Omental fat pad (tissue), 3 donors: ENCODE measurements at regions not wholly inside any gene's neighbourhood (a gene's known extent, or its start where the extent isn't known, plus 50 kb on each side); places are given as distances from the start of the nearest gene placed in this dataset.

Source experiments
- ATAC-seq: fragments of 150-250 bp; one replicate; pipeline ENCODE4 v1.9.1; 2016; ENCODE audit warnings: mild to moderate bottlenecking, moderate library complexity; ENCODE audit not compliant: low FRiP score
- DNase-seq: peaks from one replicate; pipeline ENCODE4 v3.0.0-alpha.2; 2019; ENCODE audit warnings: low spot score
- TF ChIP-seq, protein P1 (sequence below), 3 donors: fragments of 450-650 bp; IDR thresholded peaks; one replicate each; pipeline ENCODE4 v1.5.1; 2016 to 2017; ENCODE audit warnings: antibody characterized with exemption in 3 of 3, mild to moderate bottlenecking in 3 of 3, moderate library complexity in 2 of 3

DNA sequence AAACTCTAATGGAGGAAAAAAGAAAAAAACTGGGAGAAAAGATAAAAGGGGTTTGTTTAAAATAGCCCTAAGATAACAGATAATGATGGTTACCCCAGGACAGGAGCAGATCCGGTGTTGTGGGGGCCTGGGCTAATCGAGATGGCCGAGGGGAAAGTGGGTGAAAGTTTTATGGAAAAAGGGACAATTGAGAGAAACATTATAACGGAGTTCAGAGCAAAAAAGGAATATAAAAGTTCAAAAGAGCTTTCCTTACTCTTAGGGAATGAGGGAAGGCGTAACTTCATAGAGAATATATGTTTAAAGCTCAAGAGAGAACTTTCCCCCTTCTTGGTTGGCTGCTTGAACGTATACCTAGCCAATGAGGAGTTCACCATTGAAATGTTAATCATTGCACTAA lies 131.4 kb downstream of the BAMBI start:
- TF ChIP-seq, protein P1, sequence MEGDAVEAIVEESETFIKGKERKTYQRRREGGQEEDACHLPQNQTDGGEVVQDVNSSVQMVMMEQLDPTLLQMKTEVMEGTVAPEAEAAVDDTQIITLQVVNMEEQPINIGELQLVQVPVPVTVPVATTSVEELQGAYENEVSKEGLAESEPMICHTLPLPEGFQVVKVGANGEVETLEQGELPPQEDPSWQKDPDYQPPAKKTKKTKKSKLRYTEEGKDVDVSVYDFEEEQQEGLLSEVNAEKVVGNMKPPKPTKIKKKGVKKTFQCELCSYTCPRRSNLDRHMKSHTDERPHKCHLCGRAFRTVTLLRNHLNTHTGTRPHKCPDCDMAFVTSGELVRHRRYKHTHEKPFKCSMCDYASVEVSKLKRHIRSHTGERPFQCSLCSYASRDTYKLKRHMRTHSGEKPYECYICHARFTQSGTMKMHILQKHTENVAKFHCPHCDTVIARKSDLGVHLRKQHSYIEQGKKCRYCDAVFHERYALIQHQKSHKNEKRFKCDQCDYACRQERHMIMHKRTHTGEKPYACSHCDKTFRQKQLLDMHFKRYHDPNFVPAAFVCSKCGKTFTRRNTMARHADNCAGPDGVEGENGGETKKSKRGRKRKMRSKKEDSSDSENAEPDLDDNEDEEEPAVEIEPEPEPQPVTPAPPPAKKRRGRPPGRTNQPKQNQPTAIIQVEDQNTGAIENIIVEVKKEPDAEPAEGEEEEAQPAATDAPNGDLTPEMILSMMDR (IDR thresholded peaks at IDR 0.05), result no peak
- DNase-seq (no peak), ATAC-seq (no peak)

DNA sequence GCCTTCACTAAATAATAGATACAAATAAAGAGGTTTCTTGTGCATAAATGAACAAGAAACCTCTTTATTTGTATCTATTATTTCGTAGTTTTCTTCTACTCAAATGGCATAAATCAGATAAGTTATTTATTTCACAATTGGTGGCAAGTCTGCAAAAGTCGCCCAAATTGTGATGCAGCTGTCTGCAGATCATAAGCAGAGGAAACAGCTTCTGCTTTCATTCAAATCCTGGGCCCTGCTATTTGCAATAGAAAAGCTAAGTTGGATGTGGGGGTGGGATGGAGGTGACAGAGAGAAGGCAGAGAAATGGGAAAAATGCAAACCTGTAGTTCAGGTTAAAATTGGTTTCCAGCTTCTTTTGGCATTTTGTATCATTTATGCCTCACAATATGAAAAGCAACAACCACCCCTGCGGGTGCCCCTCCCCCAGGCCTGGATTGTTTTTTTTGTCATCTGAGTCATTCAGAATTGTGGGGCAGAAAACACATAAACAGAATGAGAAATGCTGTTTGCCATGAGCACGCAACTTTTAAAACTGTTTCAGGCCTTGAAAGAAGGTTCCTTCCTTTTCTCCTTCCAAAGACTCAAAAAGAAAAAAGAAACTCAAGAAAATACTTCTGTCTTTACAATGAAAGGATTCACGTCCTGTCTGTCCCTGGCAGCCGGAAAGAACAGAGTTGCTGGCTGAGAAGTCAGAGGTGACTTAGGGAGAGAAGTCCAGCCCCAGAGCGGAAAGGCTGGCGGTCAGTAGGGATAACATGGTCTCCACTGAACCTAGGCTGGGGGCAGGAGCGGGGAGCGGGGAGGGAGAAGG lies 132.9 kb downstream of the BAMBI start:
- no peak for DNase-seq
- TF ChIP-seq, protein P1 (IDR thresholded peaks at IDR 0.05), result no peak
- ATAC-seq, result no peak

DNA sequence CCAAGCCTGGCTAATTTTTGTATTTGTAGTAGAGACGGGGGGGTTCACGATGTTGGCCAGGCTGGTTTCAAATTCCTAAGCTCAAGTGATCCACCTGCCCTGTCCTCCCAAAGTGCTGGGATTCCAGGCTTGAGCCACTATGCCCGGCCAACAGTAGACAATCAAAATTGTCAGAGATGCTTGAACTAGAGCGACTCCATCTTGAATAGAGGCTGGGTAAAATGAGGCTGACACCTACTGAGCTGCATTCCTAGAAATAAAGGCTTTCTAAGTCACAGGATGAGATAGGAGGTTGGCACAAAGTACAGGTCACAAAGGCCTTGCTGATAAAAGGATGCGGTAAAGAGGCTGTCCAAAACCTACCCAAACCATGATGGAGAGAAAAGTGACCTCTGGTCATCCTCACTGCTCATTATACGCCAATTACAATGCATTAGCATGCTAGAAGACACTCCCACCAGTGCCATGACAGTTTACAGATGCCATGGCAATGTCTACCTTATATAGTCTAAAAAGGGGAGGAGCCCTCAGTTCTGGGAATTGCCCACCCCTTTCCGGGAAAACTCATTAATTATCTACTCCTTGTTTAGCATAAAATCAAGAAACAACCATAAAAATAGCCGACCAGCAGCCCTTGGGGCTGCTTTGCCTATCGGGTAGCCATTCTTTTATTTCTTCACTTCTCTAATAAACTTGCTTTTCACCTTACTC lies 134.5 kb downstream of the BAMBI start:
- no peak for DNase-seq
- TF ChIP-seq, protein P1 (IDR thresholded peaks at IDR 0.05), result no peak
- ATAC-seq, result no peak

DNA sequence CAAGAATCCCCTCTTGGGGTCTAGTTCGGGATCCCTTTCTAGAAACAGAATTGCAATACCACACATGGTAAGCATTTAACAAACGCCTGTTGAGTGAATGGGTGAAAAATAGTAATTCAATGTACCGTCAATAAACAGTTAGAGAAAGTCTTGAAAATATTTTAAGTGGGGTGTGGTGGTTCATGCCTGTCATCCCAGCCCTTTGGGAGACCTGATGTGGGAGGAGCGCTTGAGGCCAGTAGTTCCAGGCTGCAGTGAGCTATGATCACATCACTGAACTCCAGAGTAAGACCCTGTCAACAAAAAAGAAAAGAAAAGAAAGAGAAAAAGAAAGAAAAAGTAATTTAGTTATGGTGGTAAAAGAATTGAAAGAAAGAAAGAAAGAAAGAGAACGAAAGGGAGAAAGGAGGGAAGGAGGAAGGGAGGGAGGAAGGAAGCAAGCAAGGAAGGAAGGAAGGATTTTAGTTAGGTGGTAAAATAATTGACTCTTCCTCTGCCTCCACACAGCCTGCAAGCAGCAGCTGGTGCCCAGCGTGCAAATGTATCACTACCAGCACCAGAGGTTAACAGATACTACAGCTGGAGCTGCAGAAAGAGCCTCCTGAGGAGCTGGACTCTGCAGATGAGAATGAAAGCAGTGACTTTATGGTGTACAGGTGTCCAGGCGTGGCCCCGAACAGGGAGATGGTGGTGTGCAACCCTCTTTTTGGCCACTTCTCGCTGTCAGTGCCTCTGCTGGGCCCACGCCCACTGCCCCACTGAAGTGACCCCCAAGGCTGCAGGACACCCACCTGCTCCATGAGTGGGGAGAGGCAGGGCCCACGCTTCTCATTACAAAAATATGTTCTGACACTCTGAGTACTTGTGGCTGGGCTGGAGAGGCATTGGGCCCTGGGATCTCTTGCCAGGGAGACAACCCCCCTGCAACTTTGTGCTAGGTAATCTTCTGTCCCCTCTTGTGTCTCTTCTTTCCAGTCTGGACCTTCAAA lies 135.4 kb downstream of the BAMBI start:
- no peak for ATAC-seq
- TF ChIP-seq, protein P1 (IDR thresholded peaks at IDR 0.05), result no peak

DNA sequence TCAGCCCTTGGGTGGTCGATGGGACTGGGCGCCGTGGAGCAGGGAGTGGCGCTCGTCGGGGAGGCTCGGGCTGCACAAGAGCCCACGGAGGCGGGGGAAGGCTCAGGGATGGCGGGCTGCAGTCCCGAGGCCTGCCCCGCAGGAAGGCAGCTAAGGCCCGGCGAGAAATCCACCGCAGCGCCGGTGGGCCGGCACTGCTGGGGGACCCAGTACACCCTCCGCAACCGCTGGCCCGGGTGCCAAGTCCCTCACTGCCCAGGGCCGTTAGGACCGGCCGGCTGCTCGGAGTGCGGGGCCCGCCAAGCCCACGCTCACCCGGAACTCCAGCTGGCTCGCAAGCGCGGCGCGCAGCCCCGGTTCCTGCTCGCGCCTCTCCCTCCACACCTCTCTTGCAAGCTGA lies 138.4 kb downstream of the BAMBI start:
- ATAC-seq (no peak), DNase-seq (no peak)

More for the DNA sequence above, 135.4 kb downstream of the BAMBI start:
- DNase-seq, result no peak

More for the DNA sequence above, 138.4 kb downstream of the BAMBI start:
- TF ChIP-seq, protein P1 (IDR thresholded peaks at IDR 0.05), result no peak
